GM13977 (cell line): ENCODE measurements at regions not wholly inside any gene's neighbourhood (a gene's known extent, or its start where the extent isn't known, plus 50 kb on each side); places are given as distances from the start of the nearest gene placed in this dataset.

Experiments
- DNase-seq: peaks from one replicate; pipeline ENCODE4 v3.0.0; 2012; ENCODE audit warnings: low spot score
- in situ Hi-C: fragments of 300-500 bp; cut with MboI; formaldehyde crosslinking; loops from one replicate; pipeline ENCODE4 v1.12.0; 2022; ENCODE audit warnings: low sequenced_read_pairs, low pct_unique_long_range_greater_than_20kb, mixed read lengths, inconsistent platforms; ENCODE audit not compliant: unreplicated experiment
- TF ChIP-seq, protein P1 (sequence below): IDR thresholded peaks from 2 replicates; pipeline ENCODE4 v1.5.1; 2012; ENCODE audit warnings: mild to moderate bottlenecking, control low read depth; ENCODE audit not compliant: insufficient read depth; ENCODE audit errors: extremely low read depth, missing control alignments

DNA sequence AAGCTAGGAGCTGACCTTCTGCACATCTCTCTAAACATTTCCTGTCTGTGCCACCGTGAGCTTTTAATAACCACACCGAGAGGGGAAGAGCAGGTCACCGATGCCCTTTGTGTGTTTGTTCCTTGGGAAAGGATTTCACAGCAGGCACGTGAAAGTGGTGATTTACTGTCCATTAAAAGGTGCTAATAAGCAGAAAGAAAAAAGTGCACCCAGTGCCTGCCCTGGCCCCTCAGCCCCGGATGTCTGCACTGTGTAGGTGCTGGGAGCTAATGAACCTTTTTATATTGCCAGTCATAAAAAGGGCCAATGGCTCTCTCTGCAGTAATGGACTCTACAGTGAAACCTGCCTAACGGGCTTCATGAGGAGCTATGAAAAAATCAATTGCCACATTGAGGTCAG is 312.6 kb downstream of the C6orf118 start:
- TF ChIP-seq, protein P1, sequence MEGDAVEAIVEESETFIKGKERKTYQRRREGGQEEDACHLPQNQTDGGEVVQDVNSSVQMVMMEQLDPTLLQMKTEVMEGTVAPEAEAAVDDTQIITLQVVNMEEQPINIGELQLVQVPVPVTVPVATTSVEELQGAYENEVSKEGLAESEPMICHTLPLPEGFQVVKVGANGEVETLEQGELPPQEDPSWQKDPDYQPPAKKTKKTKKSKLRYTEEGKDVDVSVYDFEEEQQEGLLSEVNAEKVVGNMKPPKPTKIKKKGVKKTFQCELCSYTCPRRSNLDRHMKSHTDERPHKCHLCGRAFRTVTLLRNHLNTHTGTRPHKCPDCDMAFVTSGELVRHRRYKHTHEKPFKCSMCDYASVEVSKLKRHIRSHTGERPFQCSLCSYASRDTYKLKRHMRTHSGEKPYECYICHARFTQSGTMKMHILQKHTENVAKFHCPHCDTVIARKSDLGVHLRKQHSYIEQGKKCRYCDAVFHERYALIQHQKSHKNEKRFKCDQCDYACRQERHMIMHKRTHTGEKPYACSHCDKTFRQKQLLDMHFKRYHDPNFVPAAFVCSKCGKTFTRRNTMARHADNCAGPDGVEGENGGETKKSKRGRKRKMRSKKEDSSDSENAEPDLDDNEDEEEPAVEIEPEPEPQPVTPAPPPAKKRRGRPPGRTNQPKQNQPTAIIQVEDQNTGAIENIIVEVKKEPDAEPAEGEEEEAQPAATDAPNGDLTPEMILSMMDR: no peak
- in situ Hi-C loops: no loop called here
- no peak for DNase-seq

DNA sequence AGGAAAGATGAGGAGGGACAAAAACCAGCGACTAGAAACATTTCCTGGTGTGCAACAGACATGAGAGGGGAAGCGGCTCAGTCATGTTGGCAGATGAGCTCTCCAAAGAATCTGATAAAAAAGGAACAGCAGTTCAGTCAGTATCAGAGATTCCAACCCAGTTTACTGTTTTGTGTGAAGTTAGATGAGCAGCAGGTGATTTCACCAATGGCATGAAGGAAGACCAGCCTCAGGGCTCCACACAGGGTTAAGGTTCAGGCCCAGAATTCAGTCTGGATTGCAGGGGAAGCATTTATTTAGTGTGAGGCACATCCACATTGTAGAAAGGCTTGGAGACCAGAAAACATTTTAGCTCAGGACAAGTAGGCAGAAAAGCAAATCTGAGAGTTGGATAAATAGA is 317.8 kb downstream of the C6orf118 start:
- in situ Hi-C loops: no loop called here
- DNase-seq: no peak
- TF ChIP-seq, protein P1: no peak

DNA sequence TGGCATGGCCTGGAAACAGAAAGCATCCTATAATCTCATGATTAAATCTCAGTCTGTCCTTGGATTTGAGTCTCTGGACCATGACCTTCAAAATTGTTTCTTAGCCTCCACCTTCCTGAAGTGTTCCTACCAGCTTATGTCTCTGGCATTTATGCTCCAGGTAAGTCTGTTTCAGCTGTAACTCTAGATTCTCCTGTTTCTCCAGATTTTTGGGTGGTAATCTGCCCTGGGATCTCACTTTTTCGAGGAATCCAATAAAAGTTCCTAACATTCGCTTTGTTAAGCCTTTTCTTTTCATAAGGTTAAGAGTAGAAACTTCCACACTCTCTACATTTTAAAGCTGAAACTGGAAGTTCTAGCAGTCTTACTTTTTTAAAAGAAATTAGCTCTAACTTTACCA is 318.5 kb downstream of the C6orf118 start:
- in situ Hi-C loops: no loop called here
- DNase-seq: no peak
- TF ChIP-seq, protein P1: no peak

DNA sequence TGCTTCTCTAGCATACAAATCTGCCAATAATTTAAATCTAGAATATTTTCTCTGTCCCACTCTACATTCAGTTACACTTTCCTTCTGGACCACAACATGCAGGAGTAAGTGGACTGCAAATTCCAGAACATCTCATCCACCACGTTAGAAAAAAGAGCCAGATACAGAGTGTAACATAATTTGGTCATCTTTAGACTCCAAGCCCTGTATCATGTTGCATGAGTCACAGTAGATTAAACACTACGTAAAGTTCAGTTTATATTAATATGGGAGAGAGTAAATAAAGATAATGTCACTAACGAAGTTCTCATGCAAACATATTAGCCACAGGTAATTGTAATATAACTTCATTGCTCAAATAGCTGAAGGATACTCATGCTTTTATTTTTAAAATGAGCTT is 327.0 kb downstream of the C6orf118 start:
- TF ChIP-seq, protein P1: no peak
- no peak for DNase-seq
- in situ Hi-C loops: no loop called here

DNA sequence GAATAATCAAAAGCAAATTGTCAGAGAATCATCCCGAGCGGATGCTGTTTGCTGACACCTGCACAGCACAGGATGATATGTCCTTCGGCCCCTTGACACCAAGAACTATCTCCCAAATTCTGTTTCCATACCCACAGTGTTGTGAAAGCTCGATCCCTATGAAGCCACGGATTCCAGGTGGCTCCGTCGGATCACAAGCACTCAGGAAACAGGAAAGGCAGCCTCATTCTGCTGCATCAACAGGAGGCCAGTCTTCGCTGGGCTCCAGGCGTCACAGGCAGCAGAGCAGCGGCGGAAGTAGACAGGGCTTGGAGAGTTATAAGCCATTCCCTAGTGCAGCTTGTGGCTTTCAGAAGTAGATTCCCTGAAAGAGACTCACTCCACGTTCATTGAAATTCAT is 342.3 kb downstream of the C6orf118 start:
- no peak for DNase-seq
- in situ Hi-C loops: no loop called here
- TF ChIP-seq, protein P1: no peak

DNA sequence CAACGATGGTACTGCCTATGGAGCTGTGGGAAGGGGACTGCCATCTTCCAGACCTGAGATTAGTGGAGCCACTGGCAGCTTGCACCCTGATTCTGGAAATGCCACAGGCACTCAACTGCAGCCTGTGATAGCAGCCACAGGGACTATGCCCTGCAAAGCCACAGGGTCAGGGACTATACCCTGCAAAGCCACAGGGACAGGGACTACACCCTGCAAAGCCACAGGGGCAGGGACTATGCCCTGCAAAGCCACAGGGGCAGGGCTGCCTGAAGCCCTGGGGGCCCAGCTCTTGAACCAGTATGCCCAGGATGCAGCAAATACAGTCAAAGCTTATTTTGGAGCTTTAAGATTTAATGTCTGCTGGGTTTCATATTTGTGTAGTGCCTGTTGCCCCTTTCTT is 346.6 kb downstream of the C6orf118 start:
- TF ChIP-seq, protein P1: no peak
- DNase-seq: no peak
- in situ Hi-C loops: no loop called here

DNA sequence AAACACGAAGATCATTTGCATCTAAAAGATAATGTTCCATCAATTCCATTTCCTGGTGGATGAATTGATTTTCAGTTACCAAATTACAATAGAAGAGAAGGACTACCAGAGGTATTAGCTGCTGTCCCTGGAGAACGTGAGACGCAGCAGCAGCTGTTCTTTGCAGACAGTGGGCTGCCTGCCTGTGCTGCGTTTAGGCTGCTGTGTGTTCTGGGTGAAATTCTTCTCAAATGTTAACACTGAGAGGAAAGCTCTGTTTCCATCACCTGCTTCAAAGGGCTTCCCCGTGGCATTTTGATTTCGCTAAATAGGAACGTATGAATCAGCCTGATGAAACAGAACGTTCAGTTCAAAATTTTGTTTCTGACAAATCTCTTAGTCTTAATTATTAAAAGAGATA is 362.2 kb downstream of the C6orf118 start:
- in situ Hi-C loops: no loop called here
- TF ChIP-seq, protein P1: no peak
- DNase-seq: no peak
